GM18502 (cell line): ENCODE measurements at regions not wholly inside any gene's neighbourhood (a gene's known extent, or its start where the extent isn't known, plus 50 kb on each side); places are given as distances from the start of the nearest gene placed in this dataset.
"Not testable (repeated sequence)": the region's sequence is repeated elsewhere in the genome, so short reads cannot be mapped to it uniquely, and the experiment has no call there.

Experiments
- ATAC-seq: cut with Tn5 transposase; IDR thresholded peaks from one replicate; pipeline ENCODE4 v1.9.1; 2021; ENCODE audit warnings: mild to moderate bottlenecking; ENCODE audit not compliant: unreplicated experiment, poor library complexity

- no peak for ATAC-seq
Observed at GRCh38 chr2:236786751-236787150, 217.1 kb downstream of the ACKR3 start.

DNA sequence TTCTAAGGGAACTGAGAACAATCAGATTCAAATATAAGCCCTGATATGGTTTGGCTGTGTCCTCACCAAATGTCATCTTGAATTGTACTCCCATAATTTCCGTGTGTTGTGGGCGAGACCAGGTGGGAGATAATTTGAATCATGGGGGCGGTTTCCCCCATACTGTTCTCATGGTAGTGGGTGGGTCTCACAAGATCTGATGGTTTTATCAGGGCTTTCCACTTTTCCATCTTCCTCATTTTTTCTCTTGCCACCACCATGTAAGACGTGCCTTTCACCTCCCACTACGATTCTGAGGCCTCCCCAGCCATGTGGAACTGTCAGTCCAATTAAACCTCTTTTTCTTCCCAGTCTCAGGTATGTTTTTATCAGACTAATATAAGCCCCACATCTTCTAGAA lies 217.8 kb downstream of the ACKR3 start:
- ATAC-seq = not testable (repeated sequence)

DNA sequence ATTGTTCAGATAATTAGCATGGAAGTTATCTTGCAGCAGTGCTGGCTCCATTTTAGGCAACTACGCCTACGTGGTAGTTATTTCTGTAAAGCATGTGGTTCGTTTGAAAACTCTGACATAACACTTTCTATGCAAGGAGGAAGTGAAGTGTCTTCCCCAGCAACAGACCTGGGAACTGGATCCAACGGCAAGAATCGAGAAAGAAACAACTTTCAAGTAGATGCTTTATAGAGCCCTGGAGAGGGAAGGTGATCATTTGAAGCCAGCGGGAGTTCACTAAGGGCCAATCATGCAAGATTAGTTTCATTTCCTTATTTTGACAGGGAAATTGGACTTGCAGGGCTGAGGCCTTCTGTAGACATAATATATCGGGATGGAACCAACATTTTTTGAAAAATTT lies 218.3 kb downstream of the ACKR3 start:
- no peak for ATAC-seq

DNA sequence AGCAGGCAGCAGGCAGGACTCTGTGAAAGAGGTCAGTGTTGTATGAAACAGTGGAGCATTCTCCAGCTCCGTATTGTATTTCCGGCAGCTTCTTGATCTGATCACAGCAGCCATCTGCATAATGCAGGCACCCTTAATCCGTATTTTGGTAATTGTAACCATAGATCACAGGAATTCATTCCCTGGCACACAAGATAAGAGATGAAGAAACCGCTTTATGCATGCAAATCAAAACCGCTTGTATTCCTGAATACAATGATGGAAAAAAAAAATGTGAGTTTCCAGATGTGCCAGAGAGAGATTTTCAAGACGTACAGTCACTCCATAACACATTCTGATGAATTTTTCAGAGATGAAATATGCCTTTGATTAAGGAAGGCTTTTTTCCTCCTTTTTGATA lies 221.3 kb downstream of the ACKR3 start:
- no peak for ATAC-seq

GRCh38 chr2:236793023-236794011 lies 223.7 kb downstream of the ACKR3 start:
- no peak for ATAC-seq

- ATAC-seq = no peak
Observed at GRCh38 chr2:236794176-236794957, 224.7 kb downstream of the ACKR3 start.

- ATAC-seq = no peak
Observed at GRCh38 chr2:236795169-236795860, 225.7 kb downstream of the ACKR3 start.

DNA sequence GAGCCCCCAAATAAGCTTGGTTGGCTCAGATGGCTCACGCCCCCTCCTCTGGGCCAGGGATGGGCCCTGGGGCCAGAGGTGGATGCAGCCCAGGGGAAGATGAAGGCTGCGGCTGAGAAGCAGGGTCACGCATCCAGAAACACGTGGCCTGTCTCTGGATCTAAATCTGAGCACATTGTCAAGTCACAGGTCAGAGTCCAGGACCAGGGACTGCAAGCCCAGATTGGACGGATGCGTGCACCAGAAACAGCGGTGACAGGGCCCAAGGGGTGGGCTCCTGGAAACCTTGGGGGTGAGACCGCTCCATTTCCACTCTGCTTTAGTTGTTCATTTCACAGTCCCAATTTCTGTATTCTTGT lies 226.2 kb downstream of the ACKR3 start:
- ATAC-seq = no peak

DNA sequence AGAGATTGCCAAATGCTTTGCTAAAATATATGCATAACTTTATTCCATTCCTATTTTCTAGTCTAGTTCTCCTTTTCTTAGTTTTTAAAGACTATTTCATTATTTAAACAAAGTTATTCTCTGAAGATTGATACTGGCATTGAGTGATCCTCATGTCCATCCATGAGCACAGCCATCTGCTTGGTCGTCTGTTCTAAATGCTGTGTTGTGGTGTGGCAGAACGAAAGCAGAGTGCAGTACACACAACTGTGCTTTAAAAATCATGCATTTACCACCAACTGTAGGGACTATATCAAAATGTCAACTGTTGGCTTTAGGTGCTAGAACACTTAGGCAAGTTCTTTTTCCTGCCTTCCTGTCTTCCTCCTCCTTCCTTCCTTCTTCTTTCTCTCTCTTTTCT lies 226.6 kb downstream of the ACKR3 start:
- ATAC-seq = no peak

GRCh38 chr2:236797411-236797810 lies 227.8 kb downstream of the ACKR3 start:
- ATAC-seq = no peak

DNA sequence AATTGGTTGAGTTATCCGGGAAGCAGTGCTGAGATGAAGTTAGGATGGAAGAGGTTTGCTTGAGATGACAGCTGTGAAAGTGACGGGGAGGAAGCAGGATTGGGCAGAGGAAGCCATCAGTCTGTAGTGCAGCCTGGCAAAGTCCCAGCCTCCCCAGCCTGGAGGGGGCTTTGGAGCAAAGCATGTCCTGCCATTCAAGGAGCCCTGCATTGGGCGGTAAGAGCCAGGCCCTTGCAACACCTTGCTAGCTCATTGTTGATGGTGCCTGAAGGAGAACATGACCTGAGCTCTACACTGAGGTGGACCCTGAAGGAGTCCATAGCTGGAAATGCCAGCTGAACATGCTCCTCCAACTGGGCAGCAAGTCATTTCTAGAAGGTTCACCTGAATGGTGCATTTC lies 228.9 kb downstream of the ACKR3 start:
- ATAC-seq = no peak

- no peak for ATAC-seq
Observed at GRCh38 chr2:236799391-236800026, 229.9 kb downstream of the ACKR3 start.

- ATAC-seq = no peak
Observed at GRCh38 chr2:236802862-236803261, 233.2 kb downstream of the ACKR3 start.

DNA sequence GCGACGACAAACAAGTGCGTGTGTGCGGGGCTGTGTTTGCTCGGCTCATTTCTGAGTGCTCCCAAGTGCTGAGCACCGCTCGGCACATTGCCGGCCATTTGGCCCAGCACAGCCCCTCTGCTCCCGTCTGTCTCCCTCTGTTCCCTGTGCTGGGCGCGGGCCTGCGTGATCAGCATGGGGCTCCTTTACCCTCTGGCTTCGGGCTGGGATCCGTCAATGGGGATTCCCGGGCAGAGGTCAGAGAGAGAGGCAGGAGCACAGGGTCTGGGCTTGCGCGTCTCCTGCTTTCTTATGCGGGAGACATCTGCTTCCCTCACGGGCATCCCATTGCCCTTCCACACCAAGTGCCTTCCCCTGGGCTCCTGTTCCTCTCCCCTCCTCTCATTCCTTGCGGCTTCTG lies 234.0 kb downstream of the ACKR3 start:
- ATAC-seq = no peak

GRCh38 chr2:236805800-236806531 lies 236.3 kb downstream of the ACKR3 start:
- ATAC-seq = no peak

GRCh38 chr2:236809716-236810115 lies 240.1 kb downstream of the ACKR3 start:
- no peak for ATAC-seq

GRCh38 chr2:236811062-236811656 lies 241.5 kb downstream of the ACKR3 start:
- no peak for ATAC-seq

- ATAC-seq = no peak
Observed at GRCh38 chr2:236813766-236814165, 244.1 kb downstream of the ACKR3 start.

- ATAC-seq = no peak
Observed at GRCh38 chr2:236814593-236814992, 245.0 kb downstream of the ACKR3 start.
